HepG2 (cell line): ENCODE measurements at regions not wholly inside any gene's neighbourhood (a gene's known extent, or its start where the extent isn't known, plus 50 kb on each side); places are given as distances from the start of the nearest gene placed in this dataset.

Experiments
- EZH2 ChIP-seq: conservative IDR thresholded peaks from 2 replicates; pipeline ENCODE4 v1.6.1; 2012; ENCODE audit warnings: mild to moderate bottlenecking, low read depth, low read length, moderate library complexity
- IRX3 ChIP-seq: sonication (generic); formaldehyde crosslinking; IDR thresholded peaks from 2 replicates; pipeline ENCODE4 v1.8.1; 2023; ENCODE audit warnings: mild to moderate bottlenecking, low read depth, missing genetic modification reagents, borderline replicate concordance
- NR3C1 ChIP-seq: sonication (generic); formaldehyde crosslinking; IDR thresholded peaks from 2 replicates; pipeline ENCODE4 v1.4.0; 2020; ENCODE audit warnings: missing genetic modification reagents
- POLR2A ChIP-seq, 2 experiments: IDR thresholded peaks; 2 replicates each; pipeline ENCODE4 v1.6.1; 2011; ENCODE audit warnings: low read depth in 2 of 2, low read length in 2 of 2, mild to moderate bottlenecking in 1 of 2, moderate library complexity in 1 of 2; ENCODE audit not compliant: insufficient read depth in 1 of 2
- TCF7L2 ChIP-seq: IDR thresholded peaks from 2 replicates; pipeline ENCODE4 v1.6.1; 2011; ENCODE audit warnings: mild to moderate bottlenecking, low read depth, low read length, moderate library complexity
- TP53 ChIP-seq: sonication (generic); formaldehyde crosslinking; conservative IDR thresholded peaks from 2 replicates; pipeline ENCODE4 v1.4.0; 2020; ENCODE audit warnings: missing genetic modification reagents
- ZNF83 ChIP-seq: sonication (generic); formaldehyde crosslinking; IDR thresholded peaks from 2 replicates; pipeline ENCODE4 v1.4.0; 2020; ENCODE audit warnings: missing genetic modification reagents, mild to moderate bottlenecking, borderline replicate concordance
- TF ChIP-seq, protein P1 (sequence below): sonication (generic); formaldehyde crosslinking; IDR thresholded peaks from 2 replicates; pipeline ENCODE4 v1.5.0; 2020; ENCODE audit warnings: mild to moderate bottlenecking, missing genetic modification reagents, moderate library complexity
- TF ChIP-seq, protein P2 (sequence below): sonication (generic); formaldehyde crosslinking; IDR thresholded peaks from 2 replicates; pipeline ENCODE4 v1.4.0; 2020; ENCODE audit warnings: missing genetic modification reagents

DNA sequence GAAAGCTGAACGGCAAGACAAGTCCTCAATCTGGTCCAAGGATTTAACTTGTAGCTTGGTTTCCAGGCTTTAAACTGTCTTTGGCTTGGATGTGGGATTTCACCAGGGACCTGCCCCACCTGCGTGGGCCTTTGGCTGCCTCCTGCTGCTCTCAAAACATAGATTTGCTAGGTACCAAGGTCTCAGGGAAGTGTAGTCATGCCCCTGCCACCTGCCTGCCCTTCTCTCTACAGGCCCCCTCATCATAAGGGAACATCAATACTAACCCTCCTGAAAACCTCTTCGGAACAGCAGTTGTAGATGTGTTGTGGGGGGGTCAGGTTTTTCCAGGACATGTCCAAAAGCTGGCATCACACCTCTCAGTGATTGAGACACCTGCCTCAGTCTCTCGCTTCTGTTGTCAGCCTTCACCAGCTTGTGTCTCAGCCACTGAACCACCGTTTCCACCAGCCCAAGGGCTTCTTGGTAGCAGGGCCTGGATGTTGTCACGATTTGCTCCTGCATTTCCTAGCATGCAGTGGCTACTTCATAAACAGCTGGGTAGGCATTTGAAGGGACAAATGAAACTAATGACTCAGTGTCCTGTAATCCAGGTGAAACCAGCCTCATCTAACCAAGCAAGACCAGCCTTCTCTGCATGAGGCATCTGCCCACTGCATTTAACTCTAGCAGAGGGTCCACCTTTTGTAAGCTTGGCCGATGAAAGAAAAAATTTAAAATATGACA lies 141.6 kb upstream of the THBS2 start:
- TF ChIP-seq EZH2 (no peak), TP53 (no peak), NR3C1 (no peak), IRX3 (no peak), POLR2A (IDR thresholded peaks at IDR 0.05; ENCODE audit: insufficient read depth in 1 of 2, low read depth in 2 of 2, low read length in 2 of 2) (no peak), ZNF83 (CRISPR knock-in tag) (no peak), TCF7L2 (no peak)
- TF ChIP-seq, protein P1, sequence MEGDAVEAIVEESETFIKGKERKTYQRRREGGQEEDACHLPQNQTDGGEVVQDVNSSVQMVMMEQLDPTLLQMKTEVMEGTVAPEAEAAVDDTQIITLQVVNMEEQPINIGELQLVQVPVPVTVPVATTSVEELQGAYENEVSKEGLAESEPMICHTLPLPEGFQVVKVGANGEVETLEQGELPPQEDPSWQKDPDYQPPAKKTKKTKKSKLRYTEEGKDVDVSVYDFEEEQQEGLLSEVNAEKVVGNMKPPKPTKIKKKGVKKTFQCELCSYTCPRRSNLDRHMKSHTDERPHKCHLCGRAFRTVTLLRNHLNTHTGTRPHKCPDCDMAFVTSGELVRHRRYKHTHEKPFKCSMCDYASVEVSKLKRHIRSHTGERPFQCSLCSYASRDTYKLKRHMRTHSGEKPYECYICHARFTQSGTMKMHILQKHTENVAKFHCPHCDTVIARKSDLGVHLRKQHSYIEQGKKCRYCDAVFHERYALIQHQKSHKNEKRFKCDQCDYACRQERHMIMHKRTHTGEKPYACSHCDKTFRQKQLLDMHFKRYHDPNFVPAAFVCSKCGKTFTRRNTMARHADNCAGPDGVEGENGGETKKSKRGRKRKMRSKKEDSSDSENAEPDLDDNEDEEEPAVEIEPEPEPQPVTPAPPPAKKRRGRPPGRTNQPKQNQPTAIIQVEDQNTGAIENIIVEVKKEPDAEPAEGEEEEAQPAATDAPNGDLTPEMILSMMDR (CRISPR knock-in tag), result no peak
- TF ChIP-seq, protein P2, sequence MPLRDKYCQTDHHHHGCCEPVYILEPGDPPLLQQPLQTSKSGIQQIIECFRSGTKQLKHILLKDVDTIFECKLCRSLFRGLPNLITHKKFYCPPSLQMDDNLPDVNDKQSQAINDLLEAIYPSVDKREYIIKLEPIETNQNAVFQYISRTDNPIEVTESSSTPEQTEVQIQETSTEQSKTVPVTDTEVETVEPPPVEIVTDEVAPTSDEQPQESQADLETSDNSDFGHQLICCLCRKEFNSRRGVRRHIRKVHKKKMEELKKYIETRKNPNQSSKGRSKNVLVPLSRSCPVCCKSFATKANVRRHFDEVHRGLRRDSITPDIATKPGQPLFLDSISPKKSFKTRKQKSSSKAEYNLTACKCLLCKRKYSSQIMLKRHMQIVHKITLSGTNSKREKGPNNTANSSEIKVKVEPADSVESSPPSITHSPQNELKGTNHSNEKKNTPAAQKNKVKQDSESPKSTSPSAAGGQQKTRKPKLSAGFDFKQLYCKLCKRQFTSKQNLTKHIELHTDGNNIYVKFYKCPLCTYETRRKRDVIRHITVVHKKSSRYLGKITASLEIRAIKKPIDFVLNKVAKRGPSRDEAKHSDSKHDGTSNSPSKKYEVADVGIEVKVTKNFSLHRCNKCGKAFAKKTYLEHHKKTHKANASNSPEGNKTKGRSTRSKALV, result no peak
